ENCODE measurements at regions not wholly inside any gene's neighbourhood (a gene's known extent, or its start where the extent isn't known, plus 50 kb on each side); places are given as distances from the start of the nearest gene placed in this dataset.

- H3K9me3 Mint-ChIP-seq = peaks cover 4% of the 10 kb centered on the region
- no peaks in the 10 kb centered on the region for H3K4me1 Mint-ChIP-seq
- TF ChIP-seq CTCF (IDR thresholded peaks at IDR 0.05; ENCODE audit: unreplicated experiment in 3 of 3) = no peak
- no peak overlapping the region for H3K4me3 Mint-ChIP-seq
- no peak overlapping the region for H3K27ac Mint-ChIP-seq
- H3K27me3 Mint-ChIP-seq (ENCODE audit: low read depth) = peaks cover 7% of the 10 kb centered on the region
- H3K36me3 Mint-ChIP-seq (ENCODE audit: low read depth) = peaks cover 3% of the 10 kb centered on the region
These were observed 116.0 kb downstream of the TENT4A start for GRCh38 chr5:6829150-6829784.

GRCh38 chr5:6830643-6831239 lies 117.5 kb downstream of the TENT4A start:
- Mint-ChIP-seq H3K27me3 (ENCODE audit: low read depth) (peaks cover 4% of the 10 kb centered on the region), H3K36me3 (ENCODE audit: low read depth) (peaks cover 3% of the 10 kb centered on the region), H3K4me1 (no peaks in the 10 kb centered on the region), H3K4me3 (no peak overlapping the region), H3K27ac (no peak overlapping the region), H3K9me3 (peaks cover 4% of the 10 kb centered on the region)
- TF ChIP-seq CTCF (IDR thresholded peaks at IDR 0.05; ENCODE audit: unreplicated experiment in 3 of 3) = no peak

- TF ChIP-seq CTCF (IDR thresholded peaks at IDR 0.05; ENCODE audit: unreplicated experiment in 3 of 3) = no peak
- Mint-ChIP-seq H3K4me3 (no peak overlapping the region), H3K27ac (no peak overlapping the region)
These were observed 118.7 kb downstream of the TENT4A start for GRCh38 chr5:6831678-6832671.

GRCh38 chr5:6832994-6833393 lies 119.8 kb downstream of the TENT4A start:
- Mint-ChIP-seq H3K27me3 (ENCODE audit: low read depth) (peaks cover 4% of the 10 kb centered on the region), H3K36me3 (ENCODE audit: low read depth) (peaks cover 3% of the 10 kb centered on the region), H3K9me3 (peaks cover 7% of the 10 kb centered on the region), H3K4me1 (no peaks in the 10 kb centered on the region), H3K27ac (no peak overlapping the region), H3K4me3 (no peak overlapping the region)
- TF ChIP-seq CTCF (IDR thresholded peaks at IDR 0.05; ENCODE audit: unreplicated experiment in 3 of 3) = no peak

More at GRCh38 chr5:6831678-6832671, 118.7 kb downstream of the TENT4A start:
- Mint-ChIP-seq H3K27me3 (ENCODE audit: low read depth) (peaks cover 4% of the 10 kb centered on the region), H3K4me1 (no peaks in the 10 kb centered on the region), H3K9me3 (peaks cover 7% of the 10 kb centered on the region), H3K36me3 (ENCODE audit: low read depth) (peaks cover 3% of the 10 kb centered on the region)

GRCh38 chr5:6833406-6833805 lies 120.2 kb downstream of the TENT4A start:
- H3K4me3 Mint-ChIP-seq = no peak overlapping the region
- H3K9me3 Mint-ChIP-seq = peaks cover 7% of the 10 kb centered on the region
- peaks cover 3% of the 10 kb centered on the region for H3K36me3 Mint-ChIP-seq (ENCODE audit: low read depth)
- H3K4me1 Mint-ChIP-seq = no peaks in the 10 kb centered on the region
- H3K27me3 Mint-ChIP-seq (ENCODE audit: low read depth) = peaks cover 4% of the 10 kb centered on the region
- no peak for TF ChIP-seq CTCF (IDR thresholded peaks at IDR 0.05; ENCODE audit: unreplicated experiment in 3 of 3)
- no peak overlapping the region for H3K27ac Mint-ChIP-seq

Measured in nephron (organoid).